Left colon (tissue), 2 donors: ENCODE measurements at regions not wholly inside any gene's neighbourhood (a gene's known extent, or its start where the extent isn't known, plus 50 kb on each side); places are given as distances from the start of the nearest gene placed in this dataset.
"Not testable (repeated sequence)": the region's sequence is repeated elsewhere in the genome, so short reads cannot be mapped to it uniquely, and the experiment has no call there.

ENCODE experiments used
- ATAC-seq: fragments of 200-7000 bp; cut with Tn5 transposase; one replicate; pipeline ENCODE4 v1.9.1; 2020; ENCODE audit warnings: mild to moderate bottlenecking, moderate library complexity
- DNase-seq, 2 donors: peaks; one replicate each; pipeline ENCODE4 v3.0.0-alpha.2; 2020
- intact Hi-C, 2 donors: fragments of 100-400 bp; cut with DNase I in 1 of 2; cut with micrococcal nuclease in 1 of 2; formaldehyde crosslinking; loops; one replicate each; pipeline versions ENCODE4 v1.11.2 to v1.14.0; 2022; cut with DNase I, micrococcal nuclease
- donor health status: DM: no; HTN: no; CAD: no.
- donor health status: DM: yes; HTN: yes; CAD: no.

GRCh38 chr15:81910355-81911021 lies 135.3 kb downstream of the MEX3B start:
- ATAC-seq (no peak), DNase-seq (no peak)
- intact Hi-C loops = no loop called here

- intact Hi-C loops = no loop called here
- no peak for DNase-seq
These were observed 136.8 kb downstream of the MEX3B start for GRCh38 chr15:81909011-81909358.

GRCh38 chr15:81908111-81908510 lies 137.7 kb downstream of the MEX3B start:
- no peak for DNase-seq
- ATAC-seq = no peak
- intact Hi-C loops = no loop called here

More at GRCh38 chr15:81909011-81909358, 136.8 kb downstream of the MEX3B start:
- no peak for ATAC-seq

GRCh38 chr15:81907521-81907920 lies 138.3 kb downstream of the MEX3B start:
- DNase-seq (no peak), ATAC-seq (no peak)
- intact Hi-C loops = no loop called here

GRCh38 chr15:81905889-81906288 lies 139.9 kb downstream of the MEX3B start:
- DNase-seq (no peak), ATAC-seq (no peak)
- intact Hi-C loops = no loop called here

- ATAC-seq (no peak), DNase-seq (no peak)
- intact Hi-C loops = no loop called here
These were observed 144.5 kb downstream of the MEX3B start for GRCh38 chr15:81901319-81901718.

GRCh38 chr15:81899730-81900129 lies 146.1 kb downstream of the MEX3B start:
- intact Hi-C loops = no loop called here
- no peak for ATAC-seq
- DNase-seq = no peak

- ATAC-seq = peak; percentile 20
- no peak for DNase-seq
- intact Hi-C loops = no loop called here
These were observed 146.8 kb downstream of the MEX3B start for GRCh38 chr15:81899024-81899423.

- DNase-seq (no peak), ATAC-seq (no peak)
- intact Hi-C loops = no loop called here
These were observed 148.7 kb downstream of the MEX3B start for GRCh38 chr15:81897057-81897677.

GRCh38 chr15:81896356-81896755 lies 149.5 kb downstream of the MEX3B start:
- ATAC-seq (no peak), DNase-seq (no peak)
- intact Hi-C loops = no loop called here

- ATAC-seq (no peak), DNase-seq (no peak)
- intact Hi-C loops = no loop called here
These were observed 150.1 kb downstream of the MEX3B start for GRCh38 chr15:81895723-81896122.

GRCh38 chr15:81894061-81894460 lies 151.8 kb downstream of the MEX3B start:
- DNase-seq = no peak
- intact Hi-C loops = no loop called here
- no peak for ATAC-seq

GRCh38 chr15:81893182-81893835 lies 152.5 kb downstream of the MEX3B start:
- DNase-seq = no peak
- intact Hi-C loops = no loop called here

GRCh38 chr15:81890496-81890895 lies 155.3 kb downstream of the MEX3B start:
- DNase-seq (no peak), ATAC-seq (no peak)
- intact Hi-C loops = no loop called here

More at GRCh38 chr15:81893182-81893835, 152.5 kb downstream of the MEX3B start:
- no peak for ATAC-seq

GRCh38 chr15:81889485-81889881 lies 156.3 kb downstream of the MEX3B start:
- DNase-seq (no peak), ATAC-seq (no peak)
- intact Hi-C loops = no loop called here

- no peak for DNase-seq
- ATAC-seq = peak; percentile 66
- intact Hi-C loops = no loop called here
These were observed 156.9 kb downstream of the MEX3B start for GRCh38 chr15:81888748-81889484.

GRCh38 chr15:81887912-81888311 lies 157.9 kb downstream of the MEX3B start:
- intact Hi-C loops = no loop called here
- no peak for DNase-seq
- ATAC-seq = no peak

- ATAC-seq, intact Hi-C loops: not testable (repeated sequence)
These were observed 158.6 kb downstream of the MEX3B start for GRCh38 chr15:81887188-81887587.

GRCh38 chr15:81886591-81886990 lies 159.2 kb downstream of the MEX3B start:
- ATAC-seq (no peak), DNase-seq (no peak)
- intact Hi-C loops = no loop called here

More at GRCh38 chr15:81887188-81887587, 158.6 kb downstream of the MEX3B start:
- not testable (repeated sequence) for DNase-seq

GRCh38 chr15:81886080-81886479 lies 159.7 kb downstream of the MEX3B start:
- ATAC-seq (no peak), DNase-seq (no peak)
- intact Hi-C loops = no loop called here
